ENCODE measurements at regions not wholly inside any gene's neighbourhood (a gene's known extent, or its start where the extent isn't known, plus 50 kb on each side); places are given as distances from the start of the nearest gene placed in this dataset.
A peak's percentile ranks its signal among the peaks of the same experiment; 100 is the strongest.

DNA sequence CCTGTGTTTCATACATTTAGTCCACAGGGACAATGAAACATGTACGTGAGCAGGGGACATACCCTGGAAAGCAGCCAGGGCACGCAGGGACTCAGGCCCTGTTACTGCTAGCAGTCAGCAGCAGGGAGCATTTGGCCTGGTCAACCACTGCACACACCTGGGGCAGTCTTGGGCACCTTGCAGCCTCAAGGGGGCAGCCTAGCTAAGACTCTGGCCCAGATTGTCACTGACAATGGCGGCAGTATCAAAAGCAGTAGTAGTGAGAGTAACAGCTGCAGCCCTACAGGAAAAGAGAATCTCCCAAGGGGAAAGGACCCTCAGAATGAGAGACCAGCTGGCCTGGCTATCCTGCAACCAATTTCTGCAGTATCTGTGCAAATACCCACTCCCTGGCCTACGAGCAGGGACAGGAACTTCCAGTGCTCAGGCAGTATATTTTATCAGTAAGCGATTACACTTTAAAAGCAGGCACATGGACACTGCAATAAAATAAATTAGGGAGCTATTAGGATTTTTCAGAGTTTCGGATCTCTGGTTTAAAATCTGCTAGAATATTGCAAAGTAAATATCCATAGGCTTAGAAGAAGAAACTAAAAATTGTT lies 475.6 kb downstream of the LTN1 start:
- TF ChIP-seq, protein P1, sequence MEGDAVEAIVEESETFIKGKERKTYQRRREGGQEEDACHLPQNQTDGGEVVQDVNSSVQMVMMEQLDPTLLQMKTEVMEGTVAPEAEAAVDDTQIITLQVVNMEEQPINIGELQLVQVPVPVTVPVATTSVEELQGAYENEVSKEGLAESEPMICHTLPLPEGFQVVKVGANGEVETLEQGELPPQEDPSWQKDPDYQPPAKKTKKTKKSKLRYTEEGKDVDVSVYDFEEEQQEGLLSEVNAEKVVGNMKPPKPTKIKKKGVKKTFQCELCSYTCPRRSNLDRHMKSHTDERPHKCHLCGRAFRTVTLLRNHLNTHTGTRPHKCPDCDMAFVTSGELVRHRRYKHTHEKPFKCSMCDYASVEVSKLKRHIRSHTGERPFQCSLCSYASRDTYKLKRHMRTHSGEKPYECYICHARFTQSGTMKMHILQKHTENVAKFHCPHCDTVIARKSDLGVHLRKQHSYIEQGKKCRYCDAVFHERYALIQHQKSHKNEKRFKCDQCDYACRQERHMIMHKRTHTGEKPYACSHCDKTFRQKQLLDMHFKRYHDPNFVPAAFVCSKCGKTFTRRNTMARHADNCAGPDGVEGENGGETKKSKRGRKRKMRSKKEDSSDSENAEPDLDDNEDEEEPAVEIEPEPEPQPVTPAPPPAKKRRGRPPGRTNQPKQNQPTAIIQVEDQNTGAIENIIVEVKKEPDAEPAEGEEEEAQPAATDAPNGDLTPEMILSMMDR (conservative IDR thresholded peaks at IDR 0.05 in 1 of 2, IDR thresholded peaks at IDR 0.05 in 1 of 2; ENCODE audit: extremely low read depth in 1 of 2, insufficient read depth in 1 of 2, low read depth in 1 of 2, low read length in 2 of 2), result peak; percentile 59 to 91
- no peak for TF ChIP-seq EZH2 (IDR thresholded peaks at IDR 0.05; ENCODE audit: borderline replicate concordance, low read length)
